ENCODE measurements at regions not wholly inside any gene's neighbourhood (a gene's known extent, or its start where the extent isn't known, plus 50 kb on each side); places are given as distances from the start of the nearest gene placed in this dataset.

GRCh38 chr13:50713523-50714248, 129.8 kb downstream of the DLEU7 start:
- TF ChIP-seq, protein P1, sequence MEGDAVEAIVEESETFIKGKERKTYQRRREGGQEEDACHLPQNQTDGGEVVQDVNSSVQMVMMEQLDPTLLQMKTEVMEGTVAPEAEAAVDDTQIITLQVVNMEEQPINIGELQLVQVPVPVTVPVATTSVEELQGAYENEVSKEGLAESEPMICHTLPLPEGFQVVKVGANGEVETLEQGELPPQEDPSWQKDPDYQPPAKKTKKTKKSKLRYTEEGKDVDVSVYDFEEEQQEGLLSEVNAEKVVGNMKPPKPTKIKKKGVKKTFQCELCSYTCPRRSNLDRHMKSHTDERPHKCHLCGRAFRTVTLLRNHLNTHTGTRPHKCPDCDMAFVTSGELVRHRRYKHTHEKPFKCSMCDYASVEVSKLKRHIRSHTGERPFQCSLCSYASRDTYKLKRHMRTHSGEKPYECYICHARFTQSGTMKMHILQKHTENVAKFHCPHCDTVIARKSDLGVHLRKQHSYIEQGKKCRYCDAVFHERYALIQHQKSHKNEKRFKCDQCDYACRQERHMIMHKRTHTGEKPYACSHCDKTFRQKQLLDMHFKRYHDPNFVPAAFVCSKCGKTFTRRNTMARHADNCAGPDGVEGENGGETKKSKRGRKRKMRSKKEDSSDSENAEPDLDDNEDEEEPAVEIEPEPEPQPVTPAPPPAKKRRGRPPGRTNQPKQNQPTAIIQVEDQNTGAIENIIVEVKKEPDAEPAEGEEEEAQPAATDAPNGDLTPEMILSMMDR (IDR thresholded peaks at IDR 0.05): no peak
- TF ChIP-seq POLR2A (IDR thresholded peaks at IDR 0.05): no peak
